K562 (cell line): ENCODE measurements at regions not wholly inside any gene's neighbourhood (a gene's known extent, or its start where the extent isn't known, plus 50 kb on each side); places are given as distances from the start of the nearest gene placed in this dataset.

ENCODE experiments used
- CSDE1 ChIP-seq, 2 experiments: fragments of 450-650 bp; IDR thresholded peaks; 2 replicates each; pipeline ENCODE4 v1.6.1; 2016; ENCODE audit warnings: mild to moderate bottlenecking in 1 of 2
- ESRRA ChIP-seq: fragments of 450-650 bp; IDR thresholded peaks from 2 replicates; pipeline ENCODE4 v1.6.1; 2014; ENCODE audit warnings: low read depth, mild to moderate bottlenecking, moderate library complexity, borderline replicate concordance
- GTF2F1 ChIP-seq: IDR thresholded peaks from 2 replicates; pipeline ENCODE4 v1.6.1; 2011; ENCODE audit warnings: low read depth, low read length, improper control_type of control experiment
- NR2C1 ChIP-seq, 2 experiments: fragments of 450-650 bp; IDR thresholded peaks; 2 replicates each; pipeline ENCODE4 v1.6.1; 2017; ENCODE audit warnings: mild to moderate bottlenecking in 2 of 2, antibody characterized with exemption in 1 of 2, inconsistent platforms in 1 of 2, missing compliant biosample characterization in 1 of 2, missing genetic modification characterization in 1 of 2
- RFX5 ChIP-seq: IDR thresholded peaks from 2 replicates; pipeline ENCODE4 v1.6.1; 2011; ENCODE audit warnings: low read depth, mild to moderate bottlenecking, improper control_type of control experiment, low read length
- TF ChIP-seq, protein P1 (sequence below): fragments of 250-450 bp; sonication (Bioruptor Pico); IDR thresholded peaks from 2 replicates; pipeline ENCODE4 v1.4.0; 2020; ENCODE audit warnings: mild to moderate bottlenecking, moderate library complexity, borderline replicate concordance
- TF ChIP-seq, protein P2 (sequence below): fragments of 200-800 bp; sonication (Bioruptor generic); IDR thresholded peaks from 2 replicates; pipeline ENCODE4 v1.6.1; 2017; ENCODE audit warnings: missing genetic modification characterization, missing compliant biosample characterization

DNA sequence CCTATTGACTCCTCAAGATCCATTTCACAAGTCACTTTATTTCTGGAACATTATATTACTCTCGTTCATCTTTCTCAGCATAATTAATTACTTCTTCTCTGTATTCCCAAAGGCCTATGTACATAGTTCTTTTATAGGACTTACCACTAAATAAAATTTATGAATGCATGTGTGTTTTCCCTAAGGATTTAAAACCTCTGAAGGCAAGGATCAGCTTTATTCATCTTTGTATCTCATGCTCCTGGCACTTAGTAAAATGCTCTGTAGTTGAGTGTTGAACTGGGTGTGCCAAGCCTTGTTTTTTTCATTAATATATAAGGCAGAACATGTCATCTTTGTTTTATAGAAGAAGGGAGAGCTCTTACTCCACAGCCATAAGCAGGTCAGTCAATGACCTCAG lies 194.1 kb upstream of the ZPLD1 start (continued):
- TF ChIP-seq, protein P1, sequence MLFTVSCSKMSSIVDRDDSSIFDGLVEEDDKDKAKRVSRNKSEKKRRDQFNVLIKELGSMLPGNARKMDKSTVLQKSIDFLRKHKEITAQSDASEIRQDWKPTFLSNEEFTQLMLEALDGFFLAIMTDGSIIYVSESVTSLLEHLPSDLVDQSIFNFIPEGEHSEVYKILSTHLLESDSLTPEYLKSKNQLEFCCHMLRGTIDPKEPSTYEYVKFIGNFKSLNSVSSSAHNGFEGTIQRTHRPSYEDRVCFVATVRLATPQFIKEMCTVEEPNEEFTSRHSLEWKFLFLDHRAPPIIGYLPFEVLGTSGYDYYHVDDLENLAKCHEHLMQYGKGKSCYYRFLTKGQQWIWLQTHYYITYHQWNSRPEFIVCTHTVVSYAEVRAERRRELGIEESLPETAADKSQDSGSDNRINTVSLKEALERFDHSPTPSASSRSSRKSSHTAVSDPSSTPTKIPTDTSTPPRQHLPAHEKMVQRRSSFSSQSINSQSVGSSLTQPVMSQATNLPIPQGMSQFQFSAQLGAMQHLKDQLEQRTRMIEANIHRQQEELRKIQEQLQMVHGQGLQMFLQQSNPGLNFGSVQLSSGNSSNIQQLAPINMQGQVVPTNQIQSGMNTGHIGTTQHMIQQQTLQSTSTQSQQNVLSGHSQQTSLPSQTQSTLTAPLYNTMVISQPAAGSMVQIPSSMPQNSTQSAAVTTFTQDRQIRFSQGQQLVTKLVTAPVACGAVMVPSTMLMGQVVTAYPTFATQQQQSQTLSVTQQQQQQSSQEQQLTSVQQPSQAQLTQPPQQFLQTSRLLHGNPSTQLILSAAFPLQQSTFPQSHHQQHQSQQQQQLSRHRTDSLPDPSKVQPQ, result no peak
- TF ChIP-seq RFX5 (no peak), NR2C1 (IDR thresholded peaks at IDR 0.05) (no peak), NR2C1 (tag; IDR thresholded peaks at IDR 0.05) (no peak), ESRRA (no peak), GTF2F1 (no peak), CSDE1 (IDR thresholded peaks at IDR 0.05) (no peak)
- TF ChIP-seq, protein P2, sequence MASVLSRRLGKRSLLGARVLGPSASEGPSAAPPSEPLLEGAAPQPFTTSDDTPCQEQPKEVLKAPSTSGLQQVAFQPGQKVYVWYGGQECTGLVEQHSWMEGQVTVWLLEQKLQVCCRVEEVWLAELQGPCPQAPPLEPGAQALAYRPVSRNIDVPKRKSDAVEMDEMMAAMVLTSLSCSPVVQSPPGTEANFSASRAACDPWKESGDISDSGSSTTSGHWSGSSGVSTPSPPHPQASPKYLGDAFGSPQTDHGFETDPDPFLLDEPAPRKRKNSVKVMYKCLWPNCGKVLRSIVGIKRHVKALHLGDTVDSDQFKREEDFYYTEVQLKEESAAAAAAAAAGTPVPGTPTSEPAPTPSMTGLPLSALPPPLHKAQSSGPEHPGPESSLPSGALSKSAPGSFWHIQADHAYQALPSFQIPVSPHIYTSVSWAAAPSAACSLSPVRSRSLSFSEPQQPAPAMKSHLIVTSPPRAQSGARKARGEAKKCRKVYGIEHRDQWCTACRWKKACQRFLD (CRISPR knock-in tag), result no peak
